AG09309 (cell line): ENCODE measurements at regions not wholly inside any gene's neighbourhood (a gene's known extent, or its start where the extent isn't known, plus 50 kb on each side); places are given as distances from the start of the nearest gene placed in this dataset.
"Not testable (repeated sequence)": the region's sequence is repeated elsewhere in the genome, so short reads cannot be mapped to it uniquely, and the experiment has no call there.

Source experiments
- DNase-seq: peaks from one replicate; pipeline ENCODE4 v3.0.0-alpha.2; 2010; ENCODE audit warnings: low read depth
- H3K4me3 ChIP-seq: 2 replicates; pipeline ENCODE4 v1.5.1; 2011; ENCODE audit warnings: mild to moderate bottlenecking, low read depth, low read length, moderate library complexity; ENCODE audit not compliant: control insufficient read depth
- CTCF ChIP-seq: IDR thresholded peaks from 2 replicates; pipeline ENCODE4 v1.5.1; 2011; ENCODE audit warnings: mild to moderate bottlenecking, low read depth, low read length, inconsistent platforms; ENCODE audit not compliant: insufficient read depth, control insufficient read depth; ENCODE audit errors: missing control alignments

GRCh38 chr1:831522-831921 lies 92.2 kb upstream of the SAMD11 start:
- TF ChIP-seq CTCF = no peak
- no peak for DNase-seq
- H3K4me3 ChIP-seq = no peak overlapping the region

- no peak for TF ChIP-seq CTCF
- no peak overlapping the region for H3K4me3 ChIP-seq
- no peak for DNase-seq
Observed at GRCh38 chr1:832136-832535, 91.6 kb upstream of the SAMD11 start.

GRCh38 chr1:833226-833625 lies 90.5 kb upstream of the SAMD11 start:
- DNase-seq, H3K4me3 ChIP-seq: not testable (repeated sequence)

GRCh38 chr1:835509-835908 lies 88.2 kb upstream of the SAMD11 start:
- DNase-seq, H3K4me3 ChIP-seq: not testable (repeated sequence)

GRCh38 chr1:837601-838000 lies 86.1 kb upstream of the SAMD11 start:
- H3K4me3 ChIP-seq, DNase-seq: not testable (repeated sequence)

GRCh38 chr1:838291-838690 lies 85.4 kb upstream of the SAMD11 start:
- not testable (repeated sequence) for H3K4me3 ChIP-seq, DNase-seq

GRCh38 chr1:840592-840991 lies 83.1 kb upstream of the SAMD11 start:
- not testable (repeated sequence) for DNase-seq, H3K4me3 ChIP-seq

- not testable (repeated sequence) for DNase-seq, H3K4me3 ChIP-seq
Observed at GRCh38 chr1:841671-842425, 81.9 kb upstream of the SAMD11 start.

GRCh38 chr1:842799-843198 lies 80.9 kb upstream of the SAMD11 start:
- DNase-seq, H3K4me3 ChIP-seq: not testable (repeated sequence)

GRCh38 chr1:843946-844345 lies 79.8 kb upstream of the SAMD11 start:
- DNase-seq, H3K4me3 ChIP-seq: not testable (repeated sequence)

GRCh38 chr1:844472-845026 lies 79.2 kb upstream of the SAMD11 start:
- TF ChIP-seq CTCF = no peak
- DNase-seq = no peak
- no peak overlapping the region for H3K4me3 ChIP-seq

- H3K4me3 ChIP-seq, DNase-seq: not testable (repeated sequence)
Observed at GRCh38 chr1:845641-846040, 78.1 kb upstream of the SAMD11 start.

- DNase-seq, H3K4me3 ChIP-seq: not testable (repeated sequence)
Observed at GRCh38 chr1:849873-850272, 73.8 kb upstream of the SAMD11 start.
